Panc1 (cell line): ENCODE measurements at regions not wholly inside any gene's neighbourhood (a gene's known extent, or its start where the extent isn't known, plus 50 kb on each side); places are given as distances from the start of the nearest gene placed in this dataset.

Source experiments
- ATAC-seq: fragments of 200-7000 bp; cut with Tn5 transposase; 2 replicates; pipeline ENCODE4 v1.9.1; 2020; ENCODE audit warnings: mild to moderate bottlenecking, moderate library complexity
- BruUV-seq: library from RNA; stranded (reverse); fragments of 400-500 nt; replicated peaks from 2 replicates; lab custom pipeline; 2021; lab: Mats Ljungman, UMichigan
- CTCF ChIA-PET: fragments of 300-600 bp; sonication (Branson Sonifier 250); formaldehyde crosslinking; loops from one replicate; lab custom pipeline; 2022; ENCODE audit warnings: antibody characterized with exemption; lab: Charles Lee
- POLR2A ChIA-PET: fragments of 300-600 bp; sonication (Branson Sonifier 250); formaldehyde crosslinking; loops from one replicate; lab custom pipeline; 2022; ENCODE audit warnings: antibody characterized with exemption; lab: Charles Lee
- DNase-seq: peaks from one replicate; pipeline ENCODE4 v3.0.0-alpha.2; 2010; ENCODE audit warnings: low read depth, low spot score
- H3K27ac ChIP-seq: 2 replicates; pipeline ENCODE4 v1.5.1; 2011; ENCODE audit warnings: mild to moderate bottlenecking, low read length, inconsistent platforms
- H3K27me3 ChIP-seq: fragments of 200-500 bp; sonication (Bioruptor generic); 2 replicates; pipeline ENCODE4 v1.6.0; 2014; ENCODE audit warnings: low read length, inconsistent platforms; ENCODE audit not compliant: control insufficient read depth, insufficient read depth
- H3K36me3 ChIP-seq: fragments of 200-500 bp; sonication (Bioruptor generic); 2 replicates; pipeline ENCODE4 v1.5.1; 2014; ENCODE audit warnings: inconsistent platforms, mild to moderate bottlenecking, low read length, moderate library complexity; ENCODE audit not compliant: control insufficient read depth, insufficient read depth
- H3K4me1 ChIP-seq: 2 replicates; pipeline ENCODE4 v1.5.1; 2011; ENCODE audit warnings: inconsistent platforms, mild to moderate bottlenecking, low read length, moderate library complexity; ENCODE audit not compliant: control insufficient read depth, insufficient read depth
- H3K4me3 ChIP-seq, 2 experiments: 2 replicates each; pipeline ENCODE4 v1.5.1; 2011 to 2012; ENCODE audit warnings: low read depth in 2 of 2, low read length in 2 of 2, mild to moderate bottlenecking in 2 of 2, inconsistent platforms in 1 of 2, moderate library complexity in 1 of 2
- H3K9me3 ChIP-seq: fragments of 200-500 bp; sonication (Bioruptor generic); 2 replicates; pipeline ENCODE4 v1.5.1; 2014; ENCODE audit warnings: low read depth, mild to moderate bottlenecking, inconsistent platforms, low read length, moderate library complexity; ENCODE audit not compliant: control insufficient read depth, insufficient read depth
- CTCF ChIP-seq: fragments of 450-650 bp; IDR thresholded peaks from 2 replicates; pipeline ENCODE4 v1.5.1; 2017; ENCODE audit warnings: mild to moderate bottlenecking
- POLR2AphosphoS5 ChIP-seq: IDR thresholded peaks from 2 replicates; pipeline ENCODE4 v1.6.1; 2012; ENCODE audit warnings: mild to moderate bottlenecking, low read depth, low read length, moderate library complexity
- SIN3A ChIP-seq: IDR thresholded peaks from 2 replicates; pipeline ENCODE4 v1.6.1; 2012; ENCODE audit warnings: low read depth, mild to moderate bottlenecking, low read length, moderate library complexity, borderline replicate concordance; ENCODE audit not compliant: insufficient read depth
- TCF7L2 ChIP-seq: IDR thresholded peaks from 2 replicates; pipeline ENCODE4 v1.6.1; 2011; ENCODE audit warnings: mild to moderate bottlenecking, low read depth, low read length, inconsistent platforms
- in situ Hi-C: cut with HindIII; loops from 2 replicates; pipeline ENCODE4 v1.10.0; 2016; ENCODE audit warnings: low sequenced_read_pairs, low pct_unique_long_range_greater_than_20kb
- intact Hi-C: fragments of 100-400 bp; cut with micrococcal nuclease; formaldehyde crosslinking; loops from one replicate; pipeline ENCODE4 v1.10.0; 2022; ENCODE audit not compliant: unreplicated experiment
- TF ChIP-seq, protein P1 (sequence below), 2 experiments: IDR thresholded peaks; 2 replicates each; pipeline ENCODE4 v1.6.1; 2011 to 2012; ENCODE audit warnings: low read depth in 2 of 2, control low read depth in 1 of 2, low read length in 1 of 2, mild to moderate bottlenecking in 1 of 2, moderate library complexity in 1 of 2; ENCODE audit not compliant: insufficient read depth in 1 of 2

- TF ChIP-seq TCF7L2 (no peak), SIN3A (no peak), POLR2AphosphoS5 (no peak), CTCF (no peak)
- TF ChIP-seq, protein P1, sequence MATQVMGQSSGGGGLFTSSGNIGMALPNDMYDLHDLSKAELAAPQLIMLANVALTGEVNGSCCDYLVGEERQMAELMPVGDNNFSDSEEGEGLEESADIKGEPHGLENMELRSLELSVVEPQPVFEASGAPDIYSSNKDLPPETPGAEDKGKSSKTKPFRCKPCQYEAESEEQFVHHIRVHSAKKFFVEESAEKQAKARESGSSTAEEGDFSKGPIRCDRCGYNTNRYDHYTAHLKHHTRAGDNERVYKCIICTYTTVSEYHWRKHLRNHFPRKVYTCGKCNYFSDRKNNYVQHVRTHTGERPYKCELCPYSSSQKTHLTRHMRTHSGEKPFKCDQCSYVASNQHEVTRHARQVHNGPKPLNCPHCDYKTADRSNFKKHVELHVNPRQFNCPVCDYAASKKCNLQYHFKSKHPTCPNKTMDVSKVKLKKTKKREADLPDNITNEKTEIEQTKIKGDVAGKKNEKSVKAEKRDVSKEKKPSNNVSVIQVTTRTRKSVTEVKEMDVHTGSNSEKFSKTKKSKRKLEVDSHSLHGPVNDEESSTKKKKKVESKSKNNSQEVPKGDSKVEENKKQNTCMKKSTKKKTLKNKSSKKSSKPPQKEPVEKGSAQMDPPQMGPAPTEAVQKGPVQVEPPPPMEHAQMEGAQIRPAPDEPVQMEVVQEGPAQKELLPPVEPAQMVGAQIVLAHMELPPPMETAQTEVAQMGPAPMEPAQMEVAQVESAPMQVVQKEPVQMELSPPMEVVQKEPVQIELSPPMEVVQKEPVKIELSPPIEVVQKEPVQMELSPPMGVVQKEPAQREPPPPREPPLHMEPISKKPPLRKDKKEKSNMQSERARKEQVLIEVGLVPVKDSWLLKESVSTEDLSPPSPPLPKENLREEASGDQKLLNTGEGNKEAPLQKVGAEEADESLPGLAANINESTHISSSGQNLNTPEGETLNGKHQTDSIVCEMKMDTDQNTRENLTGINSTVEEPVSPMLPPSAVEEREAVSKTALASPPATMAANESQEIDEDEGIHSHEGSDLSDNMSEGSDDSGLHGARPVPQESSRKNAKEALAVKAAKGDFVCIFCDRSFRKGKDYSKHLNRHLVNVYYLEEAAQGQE (IDR thresholded peaks at IDR 0.05; ENCODE audit: insufficient read depth in 1 of 2, low read depth in 2 of 2, low read length in 1 of 2), result no peak
- no peak for DNase-seq
- in situ Hi-C loops, result no loop called here
- H3K4me1 ChIP-seq, result peaks cover 10% of the 10 kb centered on the region
- BruUV-seq, result no TSS peak
- intact Hi-C loops, result no loop called here
- H3K4me3 ChIP-seq, result no peak overlapping the region
- ChIA-PET CTCF (no interaction called here), POLR2A (no interaction called here)
- no peaks in the 10 kb centered on the region for H3K36me3 ChIP-seq
- 0 out of 2 replicates have a peak, but pooled peaks cover 2% of the 10 kb centered on the region for H3K27me3 ChIP-seq
- H3K27ac ChIP-seq, result no peak overlapping the region
- H3K9me3 ChIP-seq, result no peaks in the 10 kb centered on the region
- ATAC-seq, result no peak
Observed at GRCh38 chr11:119795231-119795630, 66.2 kb upstream of the NECTIN1 start.

DNA sequence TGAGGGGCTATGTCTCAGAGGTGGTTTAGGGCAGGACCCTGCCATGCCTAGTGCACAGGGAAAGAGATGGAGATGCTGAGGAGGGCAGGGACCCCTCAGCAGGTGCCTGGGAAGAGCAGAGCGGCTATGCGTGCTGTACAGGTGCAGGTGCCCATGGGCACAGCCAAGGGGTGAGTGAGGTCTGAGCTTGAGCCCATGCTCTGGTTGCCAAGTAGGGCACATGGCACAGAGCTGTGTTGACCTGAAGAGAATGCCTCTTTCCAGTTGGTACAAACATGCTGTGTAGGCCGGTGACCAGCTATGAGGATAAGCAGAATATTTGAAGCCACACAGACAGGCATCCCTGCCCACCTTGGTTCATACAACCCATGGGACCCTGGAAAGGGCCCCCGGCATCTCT is 65.8 kb upstream of the NECTIN1 start:
- in situ Hi-C loops, result no loop called here
- CTCF ChIA-PET, result no interaction called here
- no TSS peak for BruUV-seq
- ATAC-seq, result no peak
- POLR2A ChIA-PET, result no interaction called here
- intact Hi-C loops, result no loop called here
- H3K27me3 ChIP-seq, result 0 out of 2 replicates have a peak, but pooled peaks cover 2% of the 10 kb centered on the region
- peaks cover 10% of the 10 kb centered on the region for H3K4me1 ChIP-seq
- no peak overlapping the region for H3K4me3 ChIP-seq
- no peak overlapping the region for H3K27ac ChIP-seq
- no peak for DNase-seq
- no peaks in the 10 kb centered on the region for H3K9me3 ChIP-seq
- H3K36me3 ChIP-seq, result no peaks in the 10 kb centered on the region
- no peak for TF ChIP-seq TCF7L2
- no peak for TF ChIP-seq POLR2AphosphoS5
- TF ChIP-seq SIN3A, result no peak
- no peak for TF ChIP-seq CTCF
- TF ChIP-seq, protein P1 (IDR thresholded peaks at IDR 0.05; ENCODE audit: insufficient read depth in 1 of 2, low read depth in 2 of 2, low read length in 1 of 2), result no peak
